GM23338 (cell line): ENCODE measurements at regions not wholly inside any gene's neighbourhood (a gene's known extent, or its start where the extent isn't known, plus 50 kb on each side); places are given as distances from the start of the nearest gene placed in this dataset.
A peak's percentile ranks its signal among the peaks of the same experiment; 100 is the strongest.

Source experiments
- ATAC-seq: fragments of 200-7000 bp; cut with Tn5 transposase; 3 replicates; pipeline ENCODE4 v1.9.1; 2020
- DNase-seq: peaks from one replicate; pipeline ENCODE4 v3.0.0-alpha.2; 2015; ENCODE audit warnings: low spot score
- H2AFZ ChIP-seq: fragments of 200-600 bp; sonication (generic); 2 replicates; pipeline ENCODE4 v1.8.0; 2016; ENCODE audit warnings: antibody characterized with exemption, mild to moderate bottlenecking, moderate library complexity
- H3F3A ChIP-seq: fragments of 200-600 bp; sonication (generic); replicated peaks from 2 replicates; pipeline ENCODE4 v1.8.0; 2017; ENCODE audit warnings: antibody characterized with exemption, mixed run types, low read depth
- H3K27ac ChIP-seq: fragments of 200-600 bp; sonication (generic); 2 replicates; pipeline ENCODE4 v1.6.1; 2016; ENCODE audit warnings: low read depth
- H3K27me3 ChIP-seq: fragments of 200-600 bp; sonication (generic); 2 replicates; pipeline ENCODE4 v1.8.0; 2016; ENCODE audit warnings: mild to moderate bottlenecking, mixed run types, moderate library complexity; ENCODE audit not compliant: insufficient read depth
- H3K36me3 ChIP-seq: fragments of 200-600 bp; sonication (generic); 2 replicates; pipeline ENCODE4 v1.8.0; 2016; ENCODE audit warnings: mild to moderate bottlenecking; ENCODE audit not compliant: insufficient read depth
- H3K4me1 ChIP-seq: fragments of 200-600 bp; sonication (generic); 2 replicates; pipeline ENCODE4 v1.8.0; 2016; ENCODE audit warnings: mild to moderate bottlenecking, moderate library complexity; ENCODE audit not compliant: insufficient read depth
- H3K4me2 ChIP-seq: fragments of 200-600 bp; sonication (generic); 2 replicates; pipeline ENCODE4 v1.7.1; 2017; ENCODE audit warnings: mixed run types
- H3K4me3 ChIP-seq: fragments of 200-600 bp; sonication (generic); 2 replicates; pipeline ENCODE4 v1.6.1; 2016; ENCODE audit warnings: mixed run types
- H3K79me2 ChIP-seq: fragments of 200-600 bp; sonication (generic); replicated peaks from 2 replicates; pipeline ENCODE4 v1.8.0; 2017; ENCODE audit warnings: mild to moderate bottlenecking; ENCODE audit not compliant: insufficient read depth
- H3K9me2 ChIP-seq: fragments of 200-600 bp; sonication (generic); 2 replicates; pipeline ENCODE4 v1.8.0; 2017; ENCODE audit not compliant: insufficient read depth
- H4K20me1 ChIP-seq: fragments of 200-600 bp; sonication (generic); replicated peaks from 2 replicates; pipeline ENCODE4 v1.8.0; 2017; ENCODE audit warnings: mild to moderate bottlenecking; ENCODE audit not compliant: insufficient read depth
- H3K27ac Mint-ChIP-seq: 2 replicates; pipeline ENCODE4 v1.8.0; 2020; ENCODE audit warnings: inconsistent platforms, mild to moderate bottlenecking, moderate library complexity, mixed read lengths
- H3K27me3 Mint-ChIP-seq: 3 replicates; pipeline ENCODE4 v1.8.0; 2022; ENCODE audit warnings: low read depth, mild to moderate bottlenecking, moderate library complexity, mixed read lengths, inconsistent platforms; ENCODE audit not compliant: insufficient read depth, poor library complexity
- H3K36me3 Mint-ChIP-seq: 3 replicates; pipeline ENCODE4 v1.8.0; 2021; ENCODE audit warnings: low read depth, mild to moderate bottlenecking, inconsistent platforms, moderate library complexity, mixed read lengths
- H3K4me1 Mint-ChIP-seq: 3 replicates; pipeline ENCODE4 v1.8.0; 2020; ENCODE audit warnings: mild to moderate bottlenecking, inconsistent platforms, mixed read lengths
- H3K4me3 Mint-ChIP-seq: 3 replicates; pipeline ENCODE4 v1.8.0; 2021; ENCODE audit warnings: moderate library complexity, mild to moderate bottlenecking, inconsistent platforms, mixed read lengths
- H3K9me3 Mint-ChIP-seq: 3 replicates; pipeline ENCODE4 v1.8.0; 2020; ENCODE audit warnings: moderate library complexity, mild to moderate bottlenecking, inconsistent platforms, mixed read lengths
- CREB1 ChIP-seq: fragments of 250-450 bp; sonication (Bioruptor Pico); IDR thresholded peaks from 2 replicates; pipeline ENCODE4 v1.5.0; 2020; ENCODE audit warnings: low read depth, mild to moderate bottlenecking, moderate library complexity
- CTCF ChIP-seq, 2 experiments: fragments of 200-600 bp in 1 of 2; sonication (generic) in 1 of 2; conservative IDR thresholded peaks; 2 replicates each; pipeline versions ENCODE4 v1.5.1 to v1.6.1; 2016 to 2017; ENCODE audit warnings: antibody characterized with exemption in 2 of 2, low read depth in 2 of 2, mild to moderate bottlenecking in 2 of 2, moderate library complexity in 1 of 2
- EZH2 ChIP-seq: fragments of 200-600 bp; sonication (generic); IDR thresholded peaks from one replicate; pipeline ENCODE4 v1.8.0; 2017; ENCODE audit warnings: antibody characterized with exemption, mild to moderate bottlenecking, low read depth; ENCODE audit not compliant: unreplicated experiment
- JUNB ChIP-seq: IDR thresholded peaks from one replicate; pipeline ENCODE4 v1.6.1; 2016; ENCODE audit warnings: antibody characterized with exemption; ENCODE audit not compliant: unreplicated experiment
- NANOG ChIP-seq: IDR thresholded peaks from 2 replicates; pipeline ENCODE4 v1.6.1; 2016; ENCODE audit warnings: antibody characterized with exemption, borderline replicate concordance
- POLR2AphosphoS5 ChIP-seq: IDR thresholded peaks from 2 replicates; pipeline ENCODE4 v1.6.1; 2016; ENCODE audit warnings: antibody characterized with exemption, low read depth
- STAT1 ChIP-seq: IDR thresholded peaks from one replicate; pipeline ENCODE4 v1.6.1; 2016; ENCODE audit warnings: antibody characterized with exemption; ENCODE audit not compliant: unreplicated experiment
- TF ChIP-seq, protein P1 (sequence below): IDR thresholded peaks from 2 replicates; pipeline ENCODE4 v1.6.1; 2016; ENCODE audit warnings: antibody characterized with exemption

DNA sequence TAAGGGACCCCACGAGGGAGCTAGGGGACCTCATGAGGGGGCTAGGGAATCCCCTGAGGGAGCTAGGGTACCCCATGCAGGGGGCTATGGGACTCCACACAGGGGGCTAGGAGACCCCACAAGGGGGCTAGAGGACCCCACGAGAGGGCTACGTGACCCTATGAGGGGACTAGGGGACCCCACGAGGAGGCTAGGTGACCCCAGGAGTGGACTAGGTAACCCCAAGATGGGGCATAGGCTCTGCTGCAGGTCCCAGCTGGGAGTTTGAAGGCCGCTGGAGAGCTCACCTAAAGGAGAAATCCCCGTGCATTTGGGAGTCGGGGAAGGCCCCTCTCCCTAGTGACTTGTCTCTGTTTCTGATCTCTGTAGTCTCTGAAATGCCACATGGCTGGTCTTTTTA, 50.0 kb upstream of the DMRTB1 start:
- Mint-ChIP-seq H3K9me3 (peaks cover 1% of the 10 kb centered on the region; the same call in 1 of the 3 replicates), H3K4me3 (no peak overlapping the region), H3K36me3 (no peaks in the 10 kb centered on the region; the same call in 2 of the 3 replicates), H3K27ac (no peak overlapping the region), H3K27me3 (peaks cover 20% of the 10 kb centered on the region), H3K4me1 (peaks cover 26% of the 10 kb centered on the region)
- Histone ChIP-seq H3K4me1 (0 out of 2 replicates have a peak, but pooled peaks cover 3% of the 10 kb centered on the region), H3K27ac (no peak overlapping the region), H3K4me2 (no peak overlapping the region), H3K4me3 (no peak overlapping the region), H3K36me3 (no peaks in the 10 kb centered on the region), H2AFZ (peak overlapping the region; percentile 63), H4K20me1 (no peaks in the 10 kb centered on the region), H3K27me3 (no peaks in the 10 kb centered on the region), H3K9me2 (no peaks in the 10 kb centered on the region; the same call in 1 of the 2 replicates), H3K79me2 (no peaks in the 10 kb centered on the region), H3F3A (no peaks in the 10 kb centered on the region)
- TF ChIP-seq, protein P1, sequence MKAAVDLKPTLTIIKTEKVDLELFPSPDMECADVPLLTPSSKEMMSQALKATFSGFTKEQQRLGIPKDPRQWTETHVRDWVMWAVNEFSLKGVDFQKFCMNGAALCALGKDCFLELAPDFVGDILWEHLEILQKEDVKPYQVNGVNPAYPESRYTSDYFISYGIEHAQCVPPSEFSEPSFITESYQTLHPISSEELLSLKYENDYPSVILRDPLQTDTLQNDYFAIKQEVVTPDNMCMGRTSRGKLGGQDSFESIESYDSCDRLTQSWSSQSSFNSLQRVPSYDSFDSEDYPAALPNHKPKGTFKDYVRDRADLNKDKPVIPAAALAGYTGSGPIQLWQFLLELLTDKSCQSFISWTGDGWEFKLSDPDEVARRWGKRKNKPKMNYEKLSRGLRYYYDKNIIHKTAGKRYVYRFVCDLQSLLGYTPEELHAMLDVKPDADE = no peak
- TF ChIP-seq STAT1 (no peak), JUNB (no peak), NANOG (no peak), POLR2AphosphoS5 (no peak), CTCF (conservative IDR thresholded peaks at IDR 0.05; ENCODE audit: low read depth in 2 of 2) (no peak), EZH2 (no peak), CREB1 (no peak)
- DNase-seq (no peak), ATAC-seq (no peak)
